Mucosa of descending colon (tissue), 3 donors: ENCODE measurements at regions not wholly inside any gene's neighbourhood (a gene's known extent, or its start where the extent isn't known, plus 50 kb on each side); places are given as distances from the start of the nearest gene placed in this dataset.

Experiments
- ATAC-seq: fragments of 200-7000 bp; cut with Tn5 transposase; one replicate; pipeline ENCODE4 v1.9.1; 2020; ENCODE audit warnings: mild to moderate bottlenecking, moderate library complexity
- DNase-seq, 3 donors: peaks; one replicate each; pipeline ENCODE4 v3.0.0-alpha.2; 2020
- H3K36me3 ChIP-seq: fragments of 200-600 bp; one replicate; pipeline ENCODE4 v1.8.0; 2021; ENCODE audit warnings: low read depth, mild to moderate bottlenecking
- H3K4me1 ChIP-seq: fragments of 200-600 bp; one replicate; pipeline ENCODE4 v1.8.0; 2021; ENCODE audit warnings: low read depth, mild to moderate bottlenecking
- H3K4me3 ChIP-seq: fragments of 200-600 bp; one replicate; pipeline ENCODE4 v1.8.0; 2021; ENCODE audit warnings: mild to moderate bottlenecking
- H3K9me3 ChIP-seq: fragments of 200-600 bp; one replicate; pipeline ENCODE4 v1.8.0; 2021; ENCODE audit warnings: mild to moderate bottlenecking
- intact Hi-C, 2 donors: fragments of 100-400 bp; cut with DNase I in 1 of 2; cut with micrococcal nuclease in 1 of 2; formaldehyde crosslinking; loops; one replicate each; pipeline versions ENCODE4 v1.11.0 to v1.11.1; 2022; cut with DNase I, micrococcal nuclease
- TF ChIP-seq, protein P1 (sequence below): fragments of 200-600 bp; IDR thresholded peaks from one replicate; pipeline ENCODE4 v1.8.0; 2022; ENCODE audit warnings: antibody characterized with exemption, mild to moderate bottlenecking
- donor health status: DM: no; HTN: no; CAD: no; lungs with moderate emphysema.
- donor health status: DM: no; HTN: no; CAD: no.
- donor health status: DM: no; HTN: yes; CAD: no.

DNA sequence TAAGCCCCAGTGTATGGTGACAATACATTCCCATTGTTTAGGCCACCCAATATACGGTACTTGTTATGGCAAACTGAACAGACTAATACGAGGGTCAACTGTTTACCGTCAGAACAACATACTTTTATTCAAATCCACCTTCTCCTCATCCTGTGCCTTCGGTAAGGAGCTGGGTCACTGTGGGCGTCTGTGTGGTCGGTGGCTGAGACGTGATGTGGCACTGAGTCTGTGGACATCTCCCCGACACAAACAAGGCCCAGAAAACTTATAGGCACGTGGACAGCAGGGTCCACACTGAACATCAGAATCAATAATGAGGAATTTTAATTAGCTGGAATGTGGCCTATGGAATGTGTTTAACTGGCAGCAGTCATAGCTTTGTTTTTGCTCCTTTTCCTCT, 154.3 kb upstream of the IRX2 start:
- Histone ChIP-seq H3K4me1 (no peaks in the 10 kb centered on the region), H3K36me3 (no peaks in the 10 kb centered on the region), H3K9me3 (peaks cover 20% of the 10 kb centered on the region), H3K4me3 (no peak overlapping the region)
- intact Hi-C loops = no loop called here
- TF ChIP-seq, protein P1, sequence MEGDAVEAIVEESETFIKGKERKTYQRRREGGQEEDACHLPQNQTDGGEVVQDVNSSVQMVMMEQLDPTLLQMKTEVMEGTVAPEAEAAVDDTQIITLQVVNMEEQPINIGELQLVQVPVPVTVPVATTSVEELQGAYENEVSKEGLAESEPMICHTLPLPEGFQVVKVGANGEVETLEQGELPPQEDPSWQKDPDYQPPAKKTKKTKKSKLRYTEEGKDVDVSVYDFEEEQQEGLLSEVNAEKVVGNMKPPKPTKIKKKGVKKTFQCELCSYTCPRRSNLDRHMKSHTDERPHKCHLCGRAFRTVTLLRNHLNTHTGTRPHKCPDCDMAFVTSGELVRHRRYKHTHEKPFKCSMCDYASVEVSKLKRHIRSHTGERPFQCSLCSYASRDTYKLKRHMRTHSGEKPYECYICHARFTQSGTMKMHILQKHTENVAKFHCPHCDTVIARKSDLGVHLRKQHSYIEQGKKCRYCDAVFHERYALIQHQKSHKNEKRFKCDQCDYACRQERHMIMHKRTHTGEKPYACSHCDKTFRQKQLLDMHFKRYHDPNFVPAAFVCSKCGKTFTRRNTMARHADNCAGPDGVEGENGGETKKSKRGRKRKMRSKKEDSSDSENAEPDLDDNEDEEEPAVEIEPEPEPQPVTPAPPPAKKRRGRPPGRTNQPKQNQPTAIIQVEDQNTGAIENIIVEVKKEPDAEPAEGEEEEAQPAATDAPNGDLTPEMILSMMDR = no peak
- no peak for ATAC-seq
- no peak for DNase-seq

DNA sequence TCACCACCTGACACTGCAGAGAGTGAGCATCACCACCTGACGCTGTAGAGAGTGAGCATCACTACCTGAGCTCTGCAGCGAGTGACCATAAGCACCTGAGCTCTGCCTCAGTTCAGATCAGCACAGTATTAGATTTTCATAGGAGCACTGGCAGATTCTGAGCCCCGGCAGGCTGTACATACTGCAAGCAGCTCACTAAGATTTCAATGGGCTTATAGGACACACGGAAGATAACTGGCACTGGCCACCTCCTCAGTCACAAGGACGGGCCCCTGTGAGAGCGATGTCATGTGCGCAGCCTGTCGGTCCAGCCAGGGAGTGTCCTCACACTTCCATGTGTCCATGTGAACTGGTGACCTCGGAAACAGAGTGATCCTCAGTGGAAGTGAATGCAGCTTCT, 153.5 kb upstream of the IRX2 start:
- Histone ChIP-seq H3K4me3 (no peak overlapping the region), H3K36me3 (no peaks in the 10 kb centered on the region), H3K4me1 (no peaks in the 10 kb centered on the region), H3K9me3 (peaks cover 20% of the 10 kb centered on the region)
- no peak for DNase-seq
- TF ChIP-seq, protein P1 = no peak
- no peak for ATAC-seq
- intact Hi-C loops = no loop called here

DNA sequence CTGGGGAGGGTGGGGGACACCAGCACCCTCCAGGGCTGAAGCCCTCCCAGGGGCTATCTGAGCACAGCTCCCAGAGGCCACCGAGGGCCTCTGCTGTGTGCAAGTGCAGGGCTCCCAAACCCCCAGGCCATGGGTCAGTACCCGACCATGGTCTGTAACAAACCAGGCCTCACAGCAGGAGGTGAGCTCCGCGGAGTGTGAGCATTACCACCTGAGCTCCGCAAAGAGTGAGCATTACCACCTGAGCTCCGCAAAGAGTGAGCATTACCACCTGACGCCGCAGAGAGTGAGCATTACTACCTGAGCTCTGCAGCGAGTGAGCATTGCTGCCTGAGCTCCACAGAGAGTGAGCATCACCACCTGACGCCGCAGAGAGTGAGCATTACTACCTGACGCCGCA, 152.9 kb upstream of the IRX2 start:
- Histone ChIP-seq H3K36me3 (no peaks in the 10 kb centered on the region), H3K4me3 (no peak overlapping the region), H3K9me3 (peaks cover 24% of the 10 kb centered on the region), H3K4me1 (no peaks in the 10 kb centered on the region)
- ATAC-seq (no peak), DNase-seq (no peak)
- TF ChIP-seq, protein P1 = no peak
- intact Hi-C loops = no loop called here

DNA sequence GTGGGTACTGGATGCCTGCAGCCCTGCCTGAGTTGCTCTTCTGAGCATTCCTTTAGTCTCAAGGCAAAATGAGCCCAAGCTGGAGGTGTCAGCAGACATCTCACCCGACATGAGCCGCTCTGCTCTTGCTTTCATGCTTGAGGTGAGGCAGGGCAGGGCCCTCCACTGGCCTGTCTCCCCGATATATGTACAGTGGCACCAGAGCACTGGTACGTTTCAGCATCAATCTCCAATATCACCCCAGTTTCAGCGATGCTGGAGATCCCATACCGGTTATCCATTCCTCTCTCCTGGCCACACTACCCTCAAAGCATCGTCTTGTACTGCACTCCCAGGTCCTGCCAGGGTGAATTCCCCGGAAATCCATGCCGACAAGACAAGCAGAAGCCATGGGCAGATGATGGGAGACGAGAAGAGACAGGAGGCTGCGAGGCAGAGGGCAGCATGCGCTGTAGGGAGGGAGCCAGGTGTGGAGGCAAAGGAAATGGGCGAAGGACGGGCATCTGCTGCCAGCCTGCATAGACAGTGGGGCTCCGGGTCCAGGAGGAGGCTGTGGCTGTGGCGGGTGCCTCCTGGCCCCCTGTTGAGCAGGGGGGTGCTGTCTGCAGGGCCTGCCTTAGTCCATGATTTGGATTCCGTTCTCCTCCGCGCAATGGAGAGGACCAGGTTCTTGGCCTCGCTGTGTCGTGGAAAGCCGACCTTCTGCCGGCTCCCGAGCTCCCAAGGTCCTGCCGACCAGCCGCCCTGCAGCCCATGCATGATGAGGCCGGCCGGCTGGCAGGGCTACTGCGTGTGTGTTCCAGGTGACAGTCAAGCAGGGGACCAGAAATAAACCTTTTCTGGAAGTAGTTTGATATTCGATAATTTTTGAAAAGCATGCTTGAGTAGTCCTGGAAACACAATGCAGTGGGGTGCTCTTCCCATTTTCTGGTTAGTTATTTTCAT, 152.2 kb upstream of the IRX2 start:
- H3K9me3 ChIP-seq = peaks cover 31% of the 10 kb centered on the region
- no peaks in the 10 kb centered on the region for H3K4me1 ChIP-seq
- DNase-seq (no peak), ATAC-seq (no peak)
- no peak overlapping the region for H3K4me3 ChIP-seq
- TF ChIP-seq, protein P1 = no peak
- H3K36me3 ChIP-seq = no peaks in the 10 kb centered on the region
- intact Hi-C loops = no loop called here

DNA sequence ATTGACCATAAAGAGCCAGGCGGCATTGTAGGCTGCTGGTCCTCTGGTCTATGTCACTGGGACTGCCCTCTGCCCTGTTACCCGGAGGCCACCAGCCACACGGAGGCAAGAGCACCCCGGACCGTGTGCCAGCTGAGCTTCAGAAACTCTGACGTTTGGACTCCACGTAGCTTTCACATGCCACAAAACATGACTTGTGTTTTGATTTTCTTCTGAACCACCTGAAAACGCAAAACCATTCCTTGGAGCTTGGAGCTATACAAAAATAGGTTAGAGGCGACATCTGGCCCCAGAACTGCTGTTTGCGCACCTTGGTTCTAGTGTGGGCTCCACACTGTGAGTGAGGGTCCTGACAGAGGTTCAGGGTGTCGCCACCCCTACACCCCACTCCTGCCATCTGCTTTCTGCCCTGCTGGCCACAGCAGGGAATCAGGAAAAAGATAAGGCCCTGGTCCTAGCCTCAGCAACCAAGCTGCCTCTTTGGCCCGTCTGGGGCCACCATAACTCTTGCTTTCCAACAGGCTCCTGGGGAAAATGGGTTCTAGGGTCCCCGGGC, 151.3 kb upstream of the IRX2 start:
- Histone ChIP-seq H3K9me3 (peaks cover 34% of the 10 kb centered on the region), H3K4me1 (no peaks in the 10 kb centered on the region), H3K4me3 (no peak overlapping the region), H3K36me3 (no peaks in the 10 kb centered on the region)
- TF ChIP-seq, protein P1 = no peak
- intact Hi-C loops = no loop called here
- DNase-seq = no peak
- ATAC-seq = no peak
